HepG2 (cell line): ENCODE measurements at regions not wholly inside any gene's neighbourhood (a gene's known extent, or its start where the extent isn't known, plus 50 kb on each side); places are given as distances from the start of the nearest gene placed in this dataset.

Experiments
- MXI1 ChIP-seq: IDR thresholded peaks from 3 replicates; pipeline ENCODE4 v1.6.1; 2012; ENCODE audit warnings: low read depth, low read length, inconsistent platforms, borderline replicate concordance
- PBX3 ChIP-seq: sonication (generic); formaldehyde crosslinking; IDR thresholded peaks from 2 replicates; pipeline ENCODE4 v1.8.1; 2023; ENCODE audit warnings: missing genetic modification reagents, inconsistent platforms, borderline replicate concordance
- POLR2A ChIP-seq, 2 experiments: IDR thresholded peaks; 2 replicates each; pipeline ENCODE4 v1.6.1; 2011; ENCODE audit warnings: low read depth in 2 of 2, low read length in 2 of 2, mild to moderate bottlenecking in 1 of 2, moderate library complexity in 1 of 2; ENCODE audit not compliant: insufficient read depth in 1 of 2

DNA sequence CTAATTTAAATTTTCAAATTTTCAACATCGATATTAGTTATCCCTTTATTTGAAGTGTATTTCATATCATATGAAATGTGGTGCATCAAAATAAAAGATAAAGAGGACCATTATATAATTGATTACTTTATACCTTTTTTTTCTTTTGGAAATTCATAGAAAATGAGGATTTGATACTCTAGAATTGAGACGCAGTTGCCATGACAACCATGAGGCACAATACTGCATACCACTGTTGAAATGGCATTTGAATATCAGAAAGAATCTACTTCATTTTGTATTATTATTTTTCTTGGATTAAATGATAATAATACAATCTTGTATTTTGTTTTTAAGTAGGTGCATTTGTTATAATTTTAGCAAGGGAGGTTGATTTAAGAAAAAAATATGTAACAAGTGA lies 323.1 kb downstream of the PCDH18 start:
- TF ChIP-seq PBX3 (CRISPR knock-in tag) = no peak
- TF ChIP-seq POLR2A (IDR thresholded peaks at IDR 0.05; ENCODE audit: insufficient read depth in 1 of 2, low read depth in 2 of 2, low read length in 2 of 2) = no peak
- TF ChIP-seq MXI1 = no peak
